AG04449 (cell line): ENCODE measurements at regions not wholly inside any gene's neighbourhood (a gene's known extent, or its start where the extent isn't known, plus 50 kb on each side); places are given as distances from the start of the nearest gene placed in this dataset.
A peak's percentile ranks its signal among the peaks of the same experiment; 100 is the strongest.

Source experiments
- CTCF ChIA-PET: fragments of 350-600 bp; formaldehyde crosslinking; extraction: SDS; loops from one replicate; lab custom pipeline; 2021; ENCODE audit warnings: antibody characterized with exemption; lab: Yijun Ruan, JAX
- POLR2A ChIA-PET: fragments of 400-600, 350-600 bp; formaldehyde crosslinking; extraction: SDS; loops from one replicate; lab custom pipeline; 2020; ENCODE audit warnings: antibody characterized with exemption, inconsistent platforms; lab: Yijun Ruan, JAX
- DNase-seq: peaks from one replicate; pipeline ENCODE4 v3.0.0-alpha.2; 2010; ENCODE audit warnings: low read depth, low spot score
- H3K4me3 ChIP-seq: 2 replicates; pipeline ENCODE4 v1.5.1; 2011; ENCODE audit warnings: low read depth, mild to moderate bottlenecking, control low read depth, low read length
- TF ChIP-seq, protein P1 (sequence below): IDR thresholded peaks from one replicate; pipeline ENCODE4 v1.5.1; 2011; ENCODE audit warnings: mild to moderate bottlenecking, moderate library complexity, low read length, control low read depth, inconsistent platforms; ENCODE audit not compliant: insufficient read depth; ENCODE audit errors: missing control alignments

DNA sequence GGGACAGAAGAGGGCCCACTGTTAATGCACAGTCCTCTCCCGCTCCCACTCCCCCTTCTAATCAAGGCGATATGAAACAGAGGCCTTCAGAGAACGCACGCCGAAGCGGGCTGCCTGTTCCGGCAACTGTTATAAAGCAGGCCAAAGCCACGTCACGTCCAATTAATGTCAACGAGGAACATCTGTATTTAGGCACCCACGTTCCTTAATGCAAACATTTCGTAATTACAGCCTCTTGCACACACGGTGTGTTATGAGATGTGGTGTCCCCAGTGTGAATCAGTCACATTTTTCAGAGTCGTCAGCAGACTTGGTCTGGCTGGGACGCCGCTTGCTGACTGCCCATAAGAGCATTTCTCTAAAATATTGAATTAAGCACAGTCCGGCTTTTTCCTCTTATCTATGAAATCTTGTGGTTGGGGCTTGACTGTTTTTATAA lies 339.0 kb downstream of the NSG2 start:
- POLR2A ChIA-PET: no interaction called here
- TF ChIP-seq, protein P1, sequence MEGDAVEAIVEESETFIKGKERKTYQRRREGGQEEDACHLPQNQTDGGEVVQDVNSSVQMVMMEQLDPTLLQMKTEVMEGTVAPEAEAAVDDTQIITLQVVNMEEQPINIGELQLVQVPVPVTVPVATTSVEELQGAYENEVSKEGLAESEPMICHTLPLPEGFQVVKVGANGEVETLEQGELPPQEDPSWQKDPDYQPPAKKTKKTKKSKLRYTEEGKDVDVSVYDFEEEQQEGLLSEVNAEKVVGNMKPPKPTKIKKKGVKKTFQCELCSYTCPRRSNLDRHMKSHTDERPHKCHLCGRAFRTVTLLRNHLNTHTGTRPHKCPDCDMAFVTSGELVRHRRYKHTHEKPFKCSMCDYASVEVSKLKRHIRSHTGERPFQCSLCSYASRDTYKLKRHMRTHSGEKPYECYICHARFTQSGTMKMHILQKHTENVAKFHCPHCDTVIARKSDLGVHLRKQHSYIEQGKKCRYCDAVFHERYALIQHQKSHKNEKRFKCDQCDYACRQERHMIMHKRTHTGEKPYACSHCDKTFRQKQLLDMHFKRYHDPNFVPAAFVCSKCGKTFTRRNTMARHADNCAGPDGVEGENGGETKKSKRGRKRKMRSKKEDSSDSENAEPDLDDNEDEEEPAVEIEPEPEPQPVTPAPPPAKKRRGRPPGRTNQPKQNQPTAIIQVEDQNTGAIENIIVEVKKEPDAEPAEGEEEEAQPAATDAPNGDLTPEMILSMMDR: no peak
- H3K4me3 ChIP-seq: no peak overlapping the region
- CTCF ChIA-PET: interaction anchor here (1.5 kb wide), 1 partner anchor 35 kb away, joined by 4 read pairs; no protein-coding TSS in a partner anchor
- DNase-seq: peak; percentile 50

DNA sequence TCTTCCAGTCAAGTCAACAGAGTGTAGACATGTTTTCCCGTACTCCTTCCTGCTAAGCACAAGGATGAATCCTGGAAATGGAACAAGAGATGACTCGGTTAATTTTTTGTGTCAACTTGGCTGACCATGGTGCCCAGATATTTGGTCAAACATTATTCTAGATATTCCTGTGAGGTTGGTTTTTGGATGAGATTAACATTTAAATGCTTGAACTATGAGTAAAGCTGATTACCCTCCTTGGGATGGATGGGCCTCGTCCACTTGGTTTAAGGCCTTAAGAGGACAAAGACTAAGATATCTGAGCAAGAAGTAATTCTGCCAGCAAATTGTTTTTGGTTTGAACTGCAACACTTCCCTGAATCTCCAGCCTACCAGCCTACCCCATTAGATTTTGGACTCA lies 338.1 kb upstream of the MSX2 start:
- DNase-seq: peak; percentile 67
- CTCF ChIA-PET: interaction anchor here (1.5 to 1.7 kb wide), 3 partner anchors 16 to 75 kb away, joined by 3 to 4 read pairs (median 3); no protein-coding TSS in a partner anchor
- TF ChIP-seq, protein P1: no peak
- H3K4me3 ChIP-seq: no peak overlapping the region
- POLR2A ChIA-PET: no interaction called here

DNA sequence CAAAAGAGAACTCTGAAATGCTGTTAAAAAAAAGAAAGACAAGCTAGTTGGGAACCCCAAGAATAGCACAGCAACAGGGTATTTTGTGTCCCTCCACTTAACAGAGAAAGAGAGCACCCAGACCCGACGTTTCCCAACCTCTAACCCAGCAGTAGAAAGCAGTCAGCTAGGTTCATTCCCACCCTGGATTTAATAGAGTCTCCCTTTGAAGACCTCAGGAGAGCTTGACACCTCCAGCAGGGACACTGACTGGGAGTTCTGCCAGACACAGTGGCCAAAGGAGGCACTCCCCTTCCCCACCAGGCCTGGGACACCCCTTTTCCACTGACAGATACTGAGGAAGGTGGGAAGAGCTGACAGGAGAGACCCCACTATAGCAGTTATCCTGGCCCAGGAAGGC lies 337.5 kb upstream of the MSX2 start:
- POLR2A ChIA-PET: interaction anchor here (0.6 kb wide), 1 partner anchor 9 kb away, joined by 3 read pairs; no protein-coding TSS in a partner anchor
- CTCF ChIA-PET: interaction anchor here (1.5 to 1.7 kb wide), 2 partner anchors 15 to 75 kb away, joined by 3 read pairs; no protein-coding TSS in a partner anchor
- DNase-seq: no peak

DNA sequence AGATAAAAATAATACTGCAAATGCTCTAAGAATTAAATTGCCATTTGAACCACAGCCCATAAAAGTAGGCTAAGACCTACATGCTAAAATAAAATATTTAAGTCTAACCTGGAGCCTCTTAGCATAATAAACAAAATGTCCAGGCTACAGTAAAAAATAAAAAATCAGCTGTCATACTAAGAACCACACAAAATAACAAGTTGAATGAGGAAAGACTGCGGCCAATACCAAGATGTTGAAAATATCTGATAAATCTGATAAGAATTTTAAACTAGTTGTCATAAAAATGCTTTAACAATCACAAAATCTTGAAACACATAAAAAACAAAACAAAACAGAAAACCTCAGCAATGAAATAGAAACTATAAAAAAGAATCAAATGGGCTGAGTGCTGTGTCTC lies 336.9 kb upstream of the MSX2 start:
- ChIA-PET CTCF (interaction anchor here (1.5 to 1.7 kb wide), 2 partner anchors 15 to 76 kb away, joined by 3 read pairs; no protein-coding TSS in a partner anchor), POLR2A (interaction anchor here (0.6 kb wide), 1 partner anchor 8 kb away, joined by 3 read pairs; no protein-coding TSS in a partner anchor)
- no peak for DNase-seq
- TF ChIP-seq, protein P1: no peak
- no peak overlapping the region for H3K4me3 ChIP-seq

More for the DNA sequence above, 337.5 kb upstream of the MSX2 start:
- TF ChIP-seq, protein P1: no peak
- no peak overlapping the region for H3K4me3 ChIP-seq

DNA sequence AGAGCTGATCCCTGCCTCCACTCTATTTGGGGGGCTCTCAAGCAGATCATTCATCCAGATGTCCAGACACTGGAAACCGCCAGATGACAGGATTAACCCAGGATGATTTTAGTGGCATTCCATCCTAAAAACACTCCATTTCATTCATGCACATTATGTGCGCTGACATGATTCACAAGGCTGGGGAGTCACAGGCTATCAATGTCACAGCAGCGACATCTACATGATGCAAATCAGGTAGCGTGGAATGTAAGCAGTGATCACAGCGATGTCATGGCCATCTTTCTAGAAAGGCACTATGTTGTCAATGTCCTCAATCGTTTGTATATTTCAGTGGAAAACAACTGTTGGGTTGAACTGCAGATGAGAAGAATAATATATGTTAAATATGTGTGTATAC lies 331.5 kb upstream of the MSX2 start:
- H3K4me3 ChIP-seq: no peak overlapping the region
- no peak for DNase-seq
- TF ChIP-seq, protein P1: no peak
- CTCF ChIA-PET: no interaction called here
- POLR2A ChIA-PET: no interaction called here

DNA sequence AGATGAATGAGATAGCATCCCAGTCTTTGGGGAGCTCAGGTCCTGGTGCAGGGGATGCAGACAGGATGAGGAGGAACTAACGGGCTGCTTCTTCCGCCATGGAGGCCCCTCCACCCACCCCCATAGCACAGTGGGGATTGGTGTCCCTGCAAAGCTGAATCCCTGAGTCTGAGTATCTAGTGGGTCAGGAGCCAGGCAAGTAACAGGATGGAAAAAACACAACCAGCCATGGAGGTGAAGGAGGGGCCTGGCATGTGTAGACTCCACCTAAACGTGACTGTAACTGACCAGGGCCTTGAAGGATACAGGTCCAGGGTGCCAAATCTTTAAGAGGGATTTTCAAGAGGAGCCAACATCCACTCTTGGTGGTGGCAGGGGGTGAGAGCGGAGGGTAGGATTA lies 327.8 kb upstream of the MSX2 start:
- CTCF ChIA-PET: interaction anchor here (1.4 to 1.7 kb wide), 2 partner anchors 79 to 398 kb away, joined by 4 read pairs; no protein-coding TSS in a partner anchor

More for the DNA sequence above, 327.8 kb upstream of the MSX2 start:
- DNase-seq: no peak
- TF ChIP-seq, protein P1: no peak
- POLR2A ChIA-PET: no interaction called here
- H3K4me3 ChIP-seq: no peak overlapping the region
